ENCODE measurements at regions not wholly inside any gene's neighbourhood (a gene's known extent, or its start where the extent isn't known, plus 50 kb on each side); places are given as distances from the start of the nearest gene placed in this dataset.

GRCh38 chr1:64357422-64357821 lies 112.5 kb upstream of the CACHD1 start:
- TF ChIP-seq CTCF (IDR thresholded peaks at IDR 0.05 in 2 of 3, conservative IDR thresholded peaks at IDR 0.05 in 1 of 3; ENCODE audit: borderline replicate concordance in 1 of 3, insufficient read depth in 1 of 3, low read depth in 2 of 3, low read length in 2 of 3) (no peak), POLR2A (IDR thresholded peaks at IDR 0.05; ENCODE audit: borderline replicate concordance, extremely low read depth, insufficient read depth, insufficient read length) (no peak), SIN3A (IDR thresholded peaks at IDR 0.05; ENCODE audit: low read depth) (no peak), MAX (IDR thresholded peaks at IDR 0.05) (no peak), EZH2phosphoT487 (IDR thresholded peaks at IDR 0.05; ENCODE audit: borderline replicate concordance) (no peak)
